Neural cell (in vitro differentiated cells): ENCODE measurements at regions not wholly inside any gene's neighbourhood (a gene's known extent, or its start where the extent isn't known, plus 50 kb on each side); places are given as distances from the start of the nearest gene placed in this dataset.

Experiments
- H2AFZ ChIP-seq: fragments of 200-600, 300-800 bp; sonication (generic), shearing (Covaris generic); 2 replicates; pipeline ENCODE4 v1.6.0; 2014; ENCODE audit warnings: low read depth, mild to moderate bottlenecking, antibody characterized with exemption, low read length, moderate library complexity
- H3F3A ChIP-seq: fragments of 200-600 bp; shearing (Covaris generic); 2 replicates; pipeline ENCODE4 v1.6.1; 2016; ENCODE audit warnings: mild to moderate bottlenecking, moderate library complexity, mixed read lengths, antibody characterized with exemption, low read length; ENCODE audit not compliant: insufficient read depth, poor library complexity, severe bottlenecking
- H3K27ac ChIP-seq: fragments of 200-600, 300-800 bp; sonication (generic), shearing (Covaris generic); 2 replicates; pipeline ENCODE4 v1.5.1; 2014; ENCODE audit warnings: mild to moderate bottlenecking, low read length, moderate library complexity
- H3K27me3 ChIP-seq: fragments of 300-800, 200-600 bp; sonication (generic), shearing (Covaris generic); 2 replicates; pipeline ENCODE4 v1.6.0; 2014; ENCODE audit warnings: mild to moderate bottlenecking, low read depth, low read length, moderate library complexity; ENCODE audit not compliant: insufficient read depth
- H3K36me3 ChIP-seq: fragments of 300-800, 200-600 bp; sonication (generic), shearing (Covaris generic); 2 replicates; pipeline ENCODE4 v1.5.1; 2014; ENCODE audit warnings: mild to moderate bottlenecking, antibody characterized with exemption, low read length, moderate library complexity; ENCODE audit not compliant: insufficient read depth
- H3K4me2 ChIP-seq: fragments of 300-800, 200-600 bp; sonication (generic), shearing (Covaris generic); 2 replicates; pipeline ENCODE4 v1.6.0; 2014; ENCODE audit warnings: mild to moderate bottlenecking, low read length
- H3K4me3 ChIP-seq: fragments of 300-800, 200-600 bp; sonication (generic), shearing (Covaris generic); 2 replicates; pipeline ENCODE4 v1.5.1; 2014; ENCODE audit warnings: mild to moderate bottlenecking, low read length, moderate library complexity
- H3K79me2 ChIP-seq: fragments of 200-600 bp; shearing (Covaris generic); replicated peaks from 2 replicates; pipeline ENCODE4 v1.6.0; 2014; ENCODE audit warnings: mild to moderate bottlenecking, low read length, moderate library complexity; ENCODE audit not compliant: insufficient read depth
- H3K9ac ChIP-seq: fragments of 300-800, 200-600 bp; sonication (generic), shearing (Covaris generic); 2 replicates; pipeline ENCODE4 v1.6.1; 2016; ENCODE audit warnings: mild to moderate bottlenecking, low read length, mixed read lengths
- H3K9me2 ChIP-seq: fragments of 200-600 bp; shearing (Covaris generic); 2 replicates; pipeline ENCODE4 v1.6.1; 2016; ENCODE audit warnings: mild to moderate bottlenecking, low read length, mixed read lengths; ENCODE audit not compliant: insufficient read depth
- H3K9me3 ChIP-seq: fragments of 200-600, 300-800 bp; sonication (generic), shearing (Covaris generic); 2 replicates; pipeline ENCODE4 v1.6.1; 2016; ENCODE audit warnings: mild to moderate bottlenecking, mixed run types, low read length, moderate library complexity, mixed read lengths
- H4K20me1 ChIP-seq: fragments of 200-600 bp; shearing (Covaris generic); 2 replicates; pipeline ENCODE4 v1.6.1; 2016; ENCODE audit warnings: mild to moderate bottlenecking, mixed run types; ENCODE audit not compliant: insufficient read depth
- CTCF ChIP-seq: fragments of 450-650 bp; IDR thresholded peaks from 2 replicates; pipeline ENCODE4 v1.5.1; 2014; ENCODE audit warnings: antibody characterized with exemption, mild to moderate bottlenecking, moderate library complexity; ENCODE audit not compliant: poor library complexity, severe bottlenecking
- EP300 ChIP-seq: fragments of 450-650 bp; conservative IDR thresholded peaks from 2 replicates; pipeline ENCODE4 v1.6.1; 2014; ENCODE audit warnings: antibody characterized with exemption, mild to moderate bottlenecking, moderate library complexity; ENCODE audit not compliant: poor library complexity, severe bottlenecking
- EZH2 ChIP-seq: fragments of 200-600, 300-800 bp; shearing (Covaris generic), sonication (generic); IDR thresholded peaks from 2 replicates; pipeline ENCODE4 v1.6.1; 2014; ENCODE audit warnings: antibody characterized with exemption, low read length, borderline replicate concordance, mild to moderate bottlenecking; ENCODE audit not compliant: insufficient read depth, poor library complexity, severe bottlenecking
- MXI1 ChIP-seq: fragments of 450-650 bp; conservative IDR thresholded peaks from 2 replicates; pipeline ENCODE4 v1.6.1; 2014; ENCODE audit warnings: antibody characterized with exemption, mild to moderate bottlenecking; ENCODE audit not compliant: poor library complexity, severe bottlenecking
- POLR2AphosphoS5 ChIP-seq: IDR thresholded peaks from 2 replicates; pipeline ENCODE4 v1.6.1; 2012
- RAD21 ChIP-seq: fragments of 450-650 bp; conservative IDR thresholded peaks from 2 replicates; pipeline ENCODE4 v1.6.1; 2014; ENCODE audit warnings: antibody characterized with exemption, mild to moderate bottlenecking, moderate library complexity
- REST ChIP-seq: IDR thresholded peaks from 2 replicates; pipeline ENCODE4 v1.6.1; 2012; ENCODE audit warnings: borderline replicate concordance
- SMC3 ChIP-seq: fragments of 450-650 bp; conservative IDR thresholded peaks from 2 replicates; pipeline ENCODE4 v1.6.1; 2014; ENCODE audit warnings: antibody characterized with exemption, mild to moderate bottlenecking, moderate library complexity; ENCODE audit not compliant: poor library complexity
- TAF1 ChIP-seq: IDR thresholded peaks from 2 replicates; pipeline ENCODE4 v1.6.1; 2012; ENCODE audit warnings: low read depth

- H3K4me2 ChIP-seq = no peak overlapping the region
- TF ChIP-seq MXI1 (no peak), SMC3 (no peak), EZH2 (no peak), TAF1 (no peak), POLR2AphosphoS5 (no peak), RAD21 (no peak), REST (no peak), CTCF (no peak), EP300 (no peak)
- no peak overlapping the region for H3K9ac ChIP-seq
- H3K27me3 ChIP-seq = no peaks in the 10 kb centered on the region
- H3K9me3 ChIP-seq = no peaks in the 10 kb centered on the region
- no peaks in the 10 kb centered on the region for H3K79me2 ChIP-seq
- H2AFZ ChIP-seq = no peak overlapping the region
- no peaks in the 10 kb centered on the region for H4K20me1 ChIP-seq
- H3K36me3 ChIP-seq = no peaks in the 10 kb centered on the region
- H3F3A ChIP-seq = no peaks in the 10 kb centered on the region
- no peak overlapping the region for H3K4me3 ChIP-seq
- H3K27ac ChIP-seq = no peak overlapping the region
- no peaks in the 10 kb centered on the region for H3K9me2 ChIP-seq
These were observed 97.1 kb upstream of the CEP85L start for GRCh38 chr6:118748311-118749062.

- Histone ChIP-seq H3K9me3 (no peaks in the 10 kb centered on the region), H3K4me3 (no peak overlapping the region), H3K9me2 (no peaks in the 10 kb centered on the region), H3K4me2 (no peak overlapping the region), H3K27ac (no peak overlapping the region), H3F3A (no peaks in the 10 kb centered on the region), H3K36me3 (no peaks in the 10 kb centered on the region), H3K9ac (no peak overlapping the region), H4K20me1 (no peaks in the 10 kb centered on the region), H2AFZ (no peak overlapping the region), H3K79me2 (no peaks in the 10 kb centered on the region), H3K27me3 (no peaks in the 10 kb centered on the region)
- TF ChIP-seq RAD21 (no peak), EP300 (no peak), SMC3 (no peak), CTCF (no peak), POLR2AphosphoS5 (no peak), REST (no peak), EZH2 (no peak), TAF1 (no peak), MXI1 (no peak)
These were observed 95.4 kb upstream of the CEP85L start for GRCh38 chr6:118746825-118747174.
